ENCODE measurements at regions not wholly inside any gene's neighbourhood (a gene's known extent, or its start where the extent isn't known, plus 50 kb on each side); places are given as distances from the start of the nearest gene placed in this dataset.

DNA sequence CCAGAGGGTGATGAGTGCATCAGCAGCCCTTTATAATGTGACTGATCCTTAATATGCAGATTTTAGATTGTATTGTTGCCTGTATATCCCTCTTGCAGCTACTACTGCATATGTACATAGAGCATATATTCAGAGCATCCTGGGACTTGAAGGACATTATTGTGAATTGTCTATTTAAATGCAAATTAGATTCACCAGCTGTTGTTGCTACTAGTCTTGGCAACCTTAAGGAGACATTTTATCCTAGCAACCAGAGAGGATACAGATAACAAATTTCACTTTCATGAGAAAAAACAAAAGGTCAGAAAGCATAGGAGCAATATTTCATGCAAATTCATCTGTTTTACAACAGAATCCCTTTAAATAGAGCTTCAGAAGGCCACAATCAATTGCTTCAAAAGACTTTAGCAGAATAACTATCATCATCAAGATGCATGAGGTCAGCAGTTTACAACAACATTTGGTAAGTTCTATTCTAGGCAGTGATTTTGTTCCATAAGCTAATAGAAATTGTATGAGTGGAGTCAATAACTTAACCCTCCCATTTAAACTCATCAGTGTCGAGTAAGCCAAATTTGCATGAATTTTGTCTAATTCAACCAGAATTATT is 148.6 kb downstream of the GC start:
- TF ChIP-seq EZH2 (IDR thresholded peaks at IDR 0.05; ENCODE audit: low read length): no peak
- TF ChIP-seq, protein P1, sequence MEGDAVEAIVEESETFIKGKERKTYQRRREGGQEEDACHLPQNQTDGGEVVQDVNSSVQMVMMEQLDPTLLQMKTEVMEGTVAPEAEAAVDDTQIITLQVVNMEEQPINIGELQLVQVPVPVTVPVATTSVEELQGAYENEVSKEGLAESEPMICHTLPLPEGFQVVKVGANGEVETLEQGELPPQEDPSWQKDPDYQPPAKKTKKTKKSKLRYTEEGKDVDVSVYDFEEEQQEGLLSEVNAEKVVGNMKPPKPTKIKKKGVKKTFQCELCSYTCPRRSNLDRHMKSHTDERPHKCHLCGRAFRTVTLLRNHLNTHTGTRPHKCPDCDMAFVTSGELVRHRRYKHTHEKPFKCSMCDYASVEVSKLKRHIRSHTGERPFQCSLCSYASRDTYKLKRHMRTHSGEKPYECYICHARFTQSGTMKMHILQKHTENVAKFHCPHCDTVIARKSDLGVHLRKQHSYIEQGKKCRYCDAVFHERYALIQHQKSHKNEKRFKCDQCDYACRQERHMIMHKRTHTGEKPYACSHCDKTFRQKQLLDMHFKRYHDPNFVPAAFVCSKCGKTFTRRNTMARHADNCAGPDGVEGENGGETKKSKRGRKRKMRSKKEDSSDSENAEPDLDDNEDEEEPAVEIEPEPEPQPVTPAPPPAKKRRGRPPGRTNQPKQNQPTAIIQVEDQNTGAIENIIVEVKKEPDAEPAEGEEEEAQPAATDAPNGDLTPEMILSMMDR (optimal IDR thresholded peaks at IDR 0.05 in 1 of 3, IDR thresholded peaks at IDR 0.05 in 1 of 3, conservative IDR thresholded peaks at IDR 0.05 in 1 of 3; ENCODE audit: extremely low read depth in 1 of 3, insufficient read depth in 2 of 3, low read length in 3 of 3): no peak

Data from keratinocyte (primary cell).